ENCODE measurements at regions not wholly inside any gene's neighbourhood (a gene's known extent, or its start where the extent isn't known, plus 50 kb on each side); places are given as distances from the start of the nearest gene placed in this dataset.

- Histone ChIP-seq H3K9me3 (ENCODE audit: control insufficient read depth, low read depth, low read length) (no peaks in the 10 kb centered on the region), H3K27ac (ENCODE audit: low read length) (no peak overlapping the region), H3K27me3 (ENCODE audit: control insufficient read depth, insufficient read depth, low read length) (no peaks in the 10 kb centered on the region), H3K4me3 (ENCODE audit: low read length) (no peak overlapping the region), H3K4me1 (ENCODE audit: control insufficient read depth, insufficient read depth, low read length) (no peaks in the 10 kb centered on the region), H3K36me3 (ENCODE audit: control insufficient read depth, insufficient read depth, low read length) (no peaks in the 10 kb centered on the region)
- WGBS (ENCODE audit: insufficient coverage, low lambda C conversion rate): 80% methylated on average over 1 of the region's 4 CpGs
- DNase-seq: no peak
Observed at GRCh38 chr5:18811661-18812060, 1176.3 kb downstream of the CDH18 start.

DNA sequence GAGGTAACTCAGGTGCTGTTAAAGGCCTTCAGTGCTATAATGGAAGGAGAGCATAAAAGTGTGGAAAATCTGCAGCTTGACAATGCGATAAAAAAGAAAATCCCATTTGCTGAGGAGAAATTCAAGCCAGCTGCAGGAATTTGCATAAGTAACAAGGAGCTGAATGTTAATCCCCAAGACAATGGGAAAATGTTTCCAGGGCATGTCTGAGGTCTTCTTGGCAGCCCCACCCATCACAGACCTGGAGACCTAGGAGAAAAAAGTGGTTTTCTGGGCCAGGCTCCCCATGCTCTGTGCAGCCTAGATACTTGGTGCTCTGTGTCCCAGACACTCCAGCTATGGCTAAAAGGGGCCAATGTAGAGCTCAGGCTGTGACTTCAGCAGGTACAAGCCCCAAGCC, 1159.6 kb downstream of the CDH18 start:
- DNase-seq: no peak
- no peaks in the 10 kb centered on the region for H3K27me3 ChIP-seq (ENCODE audit: control insufficient read depth, insufficient read depth, low read length)
- no peak overlapping the region for H3K4me3 ChIP-seq (ENCODE audit: low read length)
- no peaks in the 10 kb centered on the region for H3K9me3 ChIP-seq (ENCODE audit: control insufficient read depth, low read depth, low read length)
- H3K4me1 ChIP-seq (ENCODE audit: control insufficient read depth, insufficient read depth, low read length): no peaks in the 10 kb centered on the region
- 100% methylated on average over 1 of the region's 1 CpG for WGBS (ENCODE audit: insufficient coverage, low lambda C conversion rate)
- H3K27ac ChIP-seq (ENCODE audit: low read length): no peak overlapping the region
- H3K36me3 ChIP-seq (ENCODE audit: control insufficient read depth, insufficient read depth, low read length): no peaks in the 10 kb centered on the region

DNA sequence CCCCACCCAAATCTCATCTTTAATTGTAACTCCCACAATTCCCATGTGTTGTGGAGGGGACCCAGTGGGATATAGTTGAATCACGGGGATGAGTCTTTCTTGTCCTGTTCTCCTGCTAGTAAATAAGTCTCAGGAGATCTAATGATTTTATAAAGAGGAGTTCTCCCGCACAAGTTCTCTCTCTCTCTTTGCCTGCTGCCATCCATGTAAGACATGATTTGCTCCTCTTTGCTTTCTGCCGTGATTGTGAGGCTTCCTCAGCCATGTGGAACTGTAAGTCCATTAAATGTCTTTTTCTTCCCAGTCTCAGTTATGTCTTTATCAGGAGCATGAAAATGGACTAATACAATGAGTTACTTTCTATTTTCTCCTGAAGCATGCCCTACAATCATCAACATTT, 1158.5 kb downstream of the CDH18 start:
- no peak overlapping the region for H3K27ac ChIP-seq (ENCODE audit: low read length)
- no peak overlapping the region for H3K4me3 ChIP-seq (ENCODE audit: low read length)
- H3K36me3 ChIP-seq (ENCODE audit: control insufficient read depth, insufficient read depth, low read length): no peaks in the 10 kb centered on the region
- 93% methylated on average over 3 of the region's 3 CpGs for WGBS (ENCODE audit: insufficient coverage, low lambda C conversion rate)
- H3K9me3 ChIP-seq (ENCODE audit: control insufficient read depth, low read depth, low read length): no peaks in the 10 kb centered on the region
- H3K4me1 ChIP-seq (ENCODE audit: control insufficient read depth, insufficient read depth, low read length): no peaks in the 10 kb centered on the region
- DNase-seq: no peak
- H3K27me3 ChIP-seq (ENCODE audit: control insufficient read depth, insufficient read depth, low read length): no peaks in the 10 kb centered on the region

GRCh38 chr5:18850216-18850615, 1137.8 kb downstream of the CDH18 start:
- H3K4me3 ChIP-seq (ENCODE audit: low read length): no peak overlapping the region

DNA sequence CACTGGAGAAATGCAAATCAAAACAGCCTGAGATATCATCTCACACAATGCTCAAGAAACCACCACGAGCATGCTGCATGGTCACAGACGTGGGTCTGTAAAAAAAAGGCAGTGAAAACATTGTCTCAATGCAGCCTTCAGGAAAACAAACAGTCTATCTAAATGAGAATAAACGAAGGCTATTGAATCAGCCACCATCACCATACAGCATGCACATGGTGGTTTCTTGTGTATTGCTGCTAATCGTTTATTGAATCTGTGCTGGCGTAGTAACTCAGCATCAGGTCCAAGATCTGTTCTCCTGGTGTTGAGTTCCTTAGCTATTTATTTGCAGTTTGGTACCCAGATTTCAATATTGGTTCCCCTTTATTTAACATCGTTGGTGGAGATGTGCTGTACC, 1115.0 kb downstream of the CDH18 start:
- Histone ChIP-seq H3K27ac (ENCODE audit: low read length) (no peak overlapping the region), H3K27me3 (ENCODE audit: control insufficient read depth, insufficient read depth, low read length) (no peaks in the 10 kb centered on the region), H3K4me1 (ENCODE audit: control insufficient read depth, insufficient read depth, low read length) (no peaks in the 10 kb centered on the region), H3K9me3 (ENCODE audit: control insufficient read depth, low read depth, low read length) (no peaks in the 10 kb centered on the region), H3K4me3 (ENCODE audit: low read length) (no peak overlapping the region), H3K36me3 (ENCODE audit: control insufficient read depth, insufficient read depth, low read length) (no peaks in the 10 kb centered on the region)
- WGBS (ENCODE audit: insufficient coverage, low lambda C conversion rate): 75% methylated on average over 2 of the region's 6 CpGs
- DNase-seq: no peak

More at GRCh38 chr5:18850216-18850615, 1137.8 kb downstream of the CDH18 start:
- H3K4me1 ChIP-seq (ENCODE audit: control insufficient read depth, insufficient read depth, low read length): no peaks in the 10 kb centered on the region
- no peaks in the 10 kb centered on the region for H3K36me3 ChIP-seq (ENCODE audit: control insufficient read depth, insufficient read depth, low read length)
- H3K27me3 ChIP-seq (ENCODE audit: control insufficient read depth, insufficient read depth, low read length): no peaks in the 10 kb centered on the region
- no peaks in the 10 kb centered on the region for H3K9me3 ChIP-seq (ENCODE audit: control insufficient read depth, low read depth, low read length)
- no peak for DNase-seq
- WGBS (ENCODE audit: insufficient coverage, low lambda C conversion rate): 70% methylated on average over 2 of the region's 2 CpGs
- H3K27ac ChIP-seq (ENCODE audit: low read length): no peak overlapping the region

DNA sequence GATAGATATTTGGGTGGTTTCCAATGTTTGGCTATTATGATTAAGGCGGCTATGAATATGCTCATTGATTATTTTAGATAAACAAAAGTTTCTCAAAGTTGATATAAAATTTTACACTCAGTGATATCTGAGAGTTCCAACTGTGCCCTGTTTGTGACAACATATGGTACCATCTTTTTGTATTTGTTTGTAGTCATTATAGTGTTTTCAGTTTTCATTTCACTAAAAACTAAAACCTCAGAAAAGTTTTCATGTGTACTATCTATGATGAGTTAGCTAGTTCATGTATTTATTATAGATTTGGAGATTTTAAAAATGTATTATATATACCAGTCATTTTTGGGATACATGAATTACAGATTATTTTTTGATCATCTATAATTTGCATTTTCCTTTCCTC, 1111.4 kb downstream of the CDH18 start:
- Histone ChIP-seq H3K36me3 (ENCODE audit: control insufficient read depth, insufficient read depth, low read length) (no peaks in the 10 kb centered on the region), H3K4me3 (ENCODE audit: low read length) (no peak overlapping the region), H3K9me3 (ENCODE audit: control insufficient read depth, low read depth, low read length) (no peaks in the 10 kb centered on the region), H3K4me1 (ENCODE audit: control insufficient read depth, insufficient read depth, low read length) (no peaks in the 10 kb centered on the region), H3K27ac (ENCODE audit: low read length) (no peak overlapping the region), H3K27me3 (ENCODE audit: control insufficient read depth, insufficient read depth, low read length) (no peaks in the 10 kb centered on the region)
- no peak for DNase-seq
- WGBS (ENCODE audit: insufficient coverage, low lambda C conversion rate): no CpG with 5 or more reads among the region's 1 CpG

GRCh38 chr5:18881615-18882014, 1106.4 kb downstream of the CDH18 start:
- H3K4me1 ChIP-seq (ENCODE audit: control insufficient read depth, insufficient read depth, low read length): no peaks in the 10 kb centered on the region
- H3K36me3 ChIP-seq (ENCODE audit: control insufficient read depth, insufficient read depth, low read length): no peaks in the 10 kb centered on the region
- H3K27me3 ChIP-seq (ENCODE audit: control insufficient read depth, insufficient read depth, low read length): no peaks in the 10 kb centered on the region
- H3K4me3 ChIP-seq (ENCODE audit: low read length): no peak overlapping the region
- no peak overlapping the region for H3K27ac ChIP-seq (ENCODE audit: low read length)
- no peaks in the 10 kb centered on the region for H3K9me3 ChIP-seq (ENCODE audit: control insufficient read depth, low read depth, low read length)
- no CpG with 5 or more reads among the region's 1 CpG for WGBS (ENCODE audit: insufficient coverage, low lambda C conversion rate)
- DNase-seq: no peak

DNA sequence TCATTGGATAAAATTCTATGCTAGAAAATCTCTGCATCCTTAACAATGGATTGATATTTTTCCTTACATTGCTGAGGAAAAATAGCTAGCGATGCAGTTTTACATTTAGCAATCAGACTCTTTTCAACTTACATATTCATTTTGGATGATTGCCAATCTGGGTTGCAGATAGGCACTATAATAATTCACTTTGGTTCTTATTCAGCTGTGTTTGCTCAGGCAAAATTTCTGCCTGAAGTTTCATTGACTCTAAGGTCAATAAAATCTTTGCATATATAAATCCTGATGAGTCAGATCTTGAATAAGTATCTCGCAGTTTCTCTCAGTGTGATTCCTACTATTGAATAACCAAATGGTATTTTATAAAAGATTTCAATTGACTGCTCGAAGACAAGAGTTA, 1105.8 kb downstream of the CDH18 start:
- WGBS (ENCODE audit: insufficient coverage, low lambda C conversion rate): 100% methylated on average over 2 of the region's 3 CpGs
- Histone ChIP-seq H3K27ac (ENCODE audit: low read length) (no peak overlapping the region), H3K27me3 (ENCODE audit: control insufficient read depth, insufficient read depth, low read length) (no peaks in the 10 kb centered on the region), H3K4me1 (ENCODE audit: control insufficient read depth, insufficient read depth, low read length) (no peaks in the 10 kb centered on the region), H3K36me3 (ENCODE audit: control insufficient read depth, insufficient read depth, low read length) (no peaks in the 10 kb centered on the region), H3K4me3 (ENCODE audit: low read length) (no peak overlapping the region), H3K9me3 (ENCODE audit: control insufficient read depth, low read depth, low read length) (no peaks in the 10 kb centered on the region)
- no peak for DNase-seq

GRCh38 chr5:18888821-18889220, 1099.2 kb downstream of the CDH18 start:
- Histone ChIP-seq H3K4me3 (ENCODE audit: low read length) (no peak overlapping the region), H3K27ac (ENCODE audit: low read length) (no peak overlapping the region), H3K9me3 (ENCODE audit: control insufficient read depth, low read depth, low read length) (no peaks in the 10 kb centered on the region), H3K27me3 (ENCODE audit: control insufficient read depth, insufficient read depth, low read length) (no peaks in the 10 kb centered on the region), H3K36me3 (ENCODE audit: control insufficient read depth, insufficient read depth, low read length) (no peaks in the 10 kb centered on the region), H3K4me1 (ENCODE audit: control insufficient read depth, insufficient read depth, low read length) (no peaks in the 10 kb centered on the region)
- DNase-seq: no peak

GRCh38 chr5:18900644-18901043, 1087.4 kb downstream of the CDH18 start:
- no peak overlapping the region for H3K4me3 ChIP-seq (ENCODE audit: low read length)
- H3K4me1 ChIP-seq (ENCODE audit: control insufficient read depth, insufficient read depth, low read length): no peaks in the 10 kb centered on the region
- no peaks in the 10 kb centered on the region for H3K36me3 ChIP-seq (ENCODE audit: control insufficient read depth, insufficient read depth, low read length)
- no peaks in the 10 kb centered on the region for H3K9me3 ChIP-seq (ENCODE audit: control insufficient read depth, low read depth, low read length)
- no CpG with 5 or more reads among the region's 3 CpGs for WGBS (ENCODE audit: insufficient coverage, low lambda C conversion rate)
- no peak overlapping the region for H3K27ac ChIP-seq (ENCODE audit: low read length)
- no peak for DNase-seq
- H3K27me3 ChIP-seq (ENCODE audit: control insufficient read depth, insufficient read depth, low read length): no peaks in the 10 kb centered on the region

DNA sequence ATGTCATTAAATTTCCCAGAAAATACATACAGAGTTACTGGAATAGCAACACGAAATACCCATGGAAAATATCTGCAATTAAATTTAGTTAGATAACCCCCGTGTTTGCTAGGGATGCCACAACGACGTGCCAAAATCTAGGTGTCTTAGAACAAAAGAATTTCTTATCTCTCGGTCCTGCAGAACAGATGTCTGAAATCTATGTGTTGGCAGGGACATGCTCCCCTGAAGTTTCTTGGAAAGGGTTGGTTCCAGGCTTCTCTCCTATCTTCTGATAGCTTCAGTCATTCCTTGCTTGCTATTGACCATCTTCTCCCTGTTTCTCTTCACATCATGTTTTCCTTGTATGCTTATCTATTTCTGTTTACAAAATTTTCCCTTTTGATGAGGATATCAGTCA, 1067.0 kb downstream of the CDH18 start:
- H3K36me3 ChIP-seq (ENCODE audit: control insufficient read depth, insufficient read depth, low read length): no peaks in the 10 kb centered on the region
- no peak overlapping the region for H3K27ac ChIP-seq (ENCODE audit: low read length)
- H3K4me3 ChIP-seq (ENCODE audit: low read length): no peak overlapping the region
- no peaks in the 10 kb centered on the region for H3K4me1 ChIP-seq (ENCODE audit: control insufficient read depth, insufficient read depth, low read length)
- H3K27me3 ChIP-seq (ENCODE audit: control insufficient read depth, insufficient read depth, low read length): no peaks in the 10 kb centered on the region
- DNase-seq: no peak
- H3K9me3 ChIP-seq (ENCODE audit: control insufficient read depth, low read depth, low read length): no peaks in the 10 kb centered on the region
- WGBS (ENCODE audit: insufficient coverage, low lambda C conversion rate): no CpG with 5 or more reads among the region's 5 CpGs
